GM13976 (cell line): ENCODE measurements at regions not wholly inside any gene's neighbourhood (a gene's known extent, or its start where the extent isn't known, plus 50 kb on each side); places are given as distances from the start of the nearest gene placed in this dataset.

Source experiments
- DNase-seq: peaks from one replicate; pipeline ENCODE4 v3.0.0; 2012; ENCODE audit warnings: low spot score
- in situ Hi-C: fragments of 300-500 bp; cut with MboI; formaldehyde crosslinking; loops from one replicate; pipeline ENCODE4 v1.12.0; 2022; ENCODE audit warnings: low sequenced_read_pairs, mixed read lengths, inconsistent platforms; ENCODE audit not compliant: unreplicated experiment
- TF ChIP-seq, protein P1 (sequence below): IDR thresholded peaks from 2 replicates; pipeline ENCODE4 v1.5.1; 2012; ENCODE audit warnings: borderline replicate concordance, mild to moderate bottlenecking; ENCODE audit not compliant: insufficient read depth; ENCODE audit errors: extremely low read depth, missing control alignments, control extremely low read depth

DNA sequence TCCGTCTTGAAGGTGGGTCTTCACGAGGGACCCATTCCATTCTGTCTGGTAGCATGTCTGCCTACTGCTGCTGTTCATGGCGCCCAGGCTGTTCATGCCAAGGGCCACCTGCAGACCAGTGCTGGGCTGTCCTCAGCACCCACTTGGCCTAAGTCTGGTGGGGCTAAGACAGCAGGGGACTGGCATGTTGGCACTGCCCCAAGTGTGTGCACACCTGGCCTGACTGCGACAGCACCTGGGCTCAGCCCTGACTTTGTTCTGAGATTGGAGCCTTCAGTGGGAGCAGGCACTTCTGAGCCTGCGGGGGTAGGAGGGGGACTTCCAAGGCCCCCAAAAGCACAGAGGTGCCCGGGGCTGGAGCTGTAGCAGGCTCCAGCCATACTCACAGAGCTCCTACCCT lies 250.8 kb upstream of the EDNRB start:
- in situ Hi-C loops = no loop called here
- DNase-seq = no peak
- TF ChIP-seq, protein P1, sequence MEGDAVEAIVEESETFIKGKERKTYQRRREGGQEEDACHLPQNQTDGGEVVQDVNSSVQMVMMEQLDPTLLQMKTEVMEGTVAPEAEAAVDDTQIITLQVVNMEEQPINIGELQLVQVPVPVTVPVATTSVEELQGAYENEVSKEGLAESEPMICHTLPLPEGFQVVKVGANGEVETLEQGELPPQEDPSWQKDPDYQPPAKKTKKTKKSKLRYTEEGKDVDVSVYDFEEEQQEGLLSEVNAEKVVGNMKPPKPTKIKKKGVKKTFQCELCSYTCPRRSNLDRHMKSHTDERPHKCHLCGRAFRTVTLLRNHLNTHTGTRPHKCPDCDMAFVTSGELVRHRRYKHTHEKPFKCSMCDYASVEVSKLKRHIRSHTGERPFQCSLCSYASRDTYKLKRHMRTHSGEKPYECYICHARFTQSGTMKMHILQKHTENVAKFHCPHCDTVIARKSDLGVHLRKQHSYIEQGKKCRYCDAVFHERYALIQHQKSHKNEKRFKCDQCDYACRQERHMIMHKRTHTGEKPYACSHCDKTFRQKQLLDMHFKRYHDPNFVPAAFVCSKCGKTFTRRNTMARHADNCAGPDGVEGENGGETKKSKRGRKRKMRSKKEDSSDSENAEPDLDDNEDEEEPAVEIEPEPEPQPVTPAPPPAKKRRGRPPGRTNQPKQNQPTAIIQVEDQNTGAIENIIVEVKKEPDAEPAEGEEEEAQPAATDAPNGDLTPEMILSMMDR = no peak

DNA sequence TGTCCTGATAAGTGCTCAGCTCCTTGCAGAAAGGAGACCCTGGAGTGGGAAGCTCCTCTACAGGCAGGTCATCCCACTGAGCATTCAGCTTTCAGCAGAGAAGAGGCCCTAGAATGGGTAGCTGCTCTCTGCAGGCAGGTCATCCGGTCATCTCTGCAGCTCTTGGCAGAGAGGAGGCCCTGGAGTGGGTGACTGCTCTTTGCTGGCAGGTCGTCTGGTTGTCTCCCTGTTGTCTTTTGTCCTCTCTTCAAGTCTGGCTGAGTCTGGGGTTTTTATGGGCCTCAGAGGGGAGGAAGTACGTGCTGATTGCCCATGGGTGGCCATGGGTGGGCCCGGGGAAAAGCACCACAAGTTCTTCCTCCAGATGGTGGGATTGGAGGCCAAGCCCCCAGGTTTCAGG lies 250.3 kb upstream of the EDNRB start:
- TF ChIP-seq, protein P1 = no peak

DNA sequence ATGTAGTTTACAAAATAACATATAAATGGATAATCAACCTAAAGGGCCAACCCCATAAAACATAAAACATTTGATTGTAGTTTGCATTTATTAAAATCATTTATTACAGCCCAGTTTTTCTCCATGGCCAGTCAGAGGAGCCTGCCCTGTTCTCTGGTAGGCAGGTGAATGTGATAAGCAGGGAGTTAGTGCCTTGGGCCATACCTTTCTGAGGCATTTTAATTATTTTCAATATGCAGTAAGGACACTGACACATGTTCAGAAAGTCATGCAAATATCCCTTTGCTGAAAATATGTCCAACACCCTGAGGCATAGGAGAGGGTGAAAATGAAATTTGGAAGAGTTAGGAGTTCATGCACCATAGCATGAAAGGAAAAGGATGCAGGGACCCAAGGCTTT lies 242.6 kb upstream of the EDNRB start:
- in situ Hi-C loops = no loop called here
- TF ChIP-seq, protein P1 = no peak
- no peak for DNase-seq

More for the DNA sequence above, 250.3 kb upstream of the EDNRB start:
- in situ Hi-C loops = no loop called here
- DNase-seq = no peak

DNA sequence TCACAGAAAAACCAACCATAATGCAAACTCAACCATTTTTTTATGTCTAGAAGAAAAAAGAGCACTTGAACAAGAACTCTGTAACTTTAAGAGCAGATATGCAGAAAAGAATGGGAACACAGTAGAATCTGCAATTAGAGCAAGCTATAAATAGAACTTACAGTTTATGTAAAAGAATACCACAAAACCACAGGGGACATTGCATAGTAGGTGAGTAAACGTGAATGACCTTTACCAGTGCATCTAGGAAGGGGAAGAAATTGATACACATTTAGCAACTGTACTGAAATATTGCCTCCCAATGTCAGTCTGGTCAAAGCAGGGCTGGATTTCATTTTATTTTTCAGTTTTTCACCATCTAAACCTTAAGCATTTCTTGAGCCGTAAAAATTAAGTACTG lies 242.2 kb upstream of the EDNRB start:
- peak; percentile 13 for DNase-seq
- in situ Hi-C loops = no loop called here
- TF ChIP-seq, protein P1 = no peak

DNA sequence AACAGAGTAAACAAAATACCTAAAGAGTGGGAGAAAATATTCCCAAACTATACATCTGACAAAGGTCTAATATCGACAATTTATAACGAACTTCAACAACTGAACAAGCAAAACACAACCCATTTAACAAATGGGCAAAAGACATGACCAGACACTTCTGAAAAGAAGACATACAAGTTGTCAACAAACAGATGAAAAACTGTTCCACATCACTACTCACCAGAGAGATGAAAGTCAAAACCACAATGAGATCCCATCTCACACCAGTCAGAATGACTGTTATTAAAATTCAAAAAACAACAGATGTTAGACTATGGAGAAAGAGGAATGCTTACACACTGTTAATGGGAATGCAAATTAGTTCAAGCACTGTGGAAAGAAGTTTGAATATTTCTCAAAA lies 233.8 kb upstream of the EDNRB start:
- TF ChIP-seq, protein P1 = no peak
- no peak for DNase-seq
- in situ Hi-C loops = no loop called here

DNA sequence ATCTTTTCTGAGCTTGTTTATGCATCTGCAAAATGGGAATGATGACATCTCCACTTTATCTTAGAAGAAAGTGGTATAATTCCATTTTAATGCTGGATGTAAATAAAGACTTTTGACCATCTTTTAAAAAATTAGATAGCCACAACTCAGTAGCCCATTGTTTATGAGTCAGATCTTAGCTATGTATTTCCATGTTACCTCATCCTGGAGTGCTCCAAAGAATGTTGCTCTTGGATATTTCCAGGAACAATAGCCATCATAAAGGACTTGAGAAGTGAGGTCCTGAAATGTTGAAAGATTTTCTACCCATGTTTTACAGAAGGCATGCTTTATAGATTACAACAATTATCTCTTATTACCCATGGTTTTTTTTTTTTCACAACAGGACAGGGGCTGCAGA lies 229.3 kb upstream of the EDNRB start:
- in situ Hi-C loops = loop anchor here (25.0 kb wide), 2 partner anchors 439 to 814 kb away; no protein-coding TSS in a partner anchor
- DNase-seq = no peak
- TF ChIP-seq, protein P1 = no peak

DNA sequence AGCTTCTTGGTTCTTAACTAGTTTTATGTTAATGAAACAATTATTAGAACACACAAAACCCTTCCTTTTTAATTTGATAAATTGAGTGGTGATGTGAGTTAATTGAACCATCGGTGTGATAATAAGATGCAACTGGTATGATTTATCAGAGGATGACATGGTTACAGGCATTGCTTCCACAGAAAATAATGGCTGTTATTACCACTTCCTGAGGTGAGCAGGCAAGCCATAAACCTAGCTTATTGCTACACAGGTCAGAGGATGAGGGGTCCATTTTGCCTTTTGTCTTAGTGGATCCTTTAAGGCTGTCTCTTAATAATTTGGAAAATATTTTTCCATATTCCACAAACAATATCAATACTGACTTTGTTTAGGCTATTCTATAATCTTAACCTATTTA lies 226.6 kb upstream of the EDNRB start:
- no peak for DNase-seq
- TF ChIP-seq, protein P1 = no peak
- in situ Hi-C loops = loop anchor here (25.0 kb wide), 2 partner anchors 442 to 817 kb away; no protein-coding TSS in a partner anchor
